ENCODE measurements at regions not wholly inside any gene's neighbourhood (a gene's known extent, or its start where the extent isn't known, plus 50 kb on each side); places are given as distances from the start of the nearest gene placed in this dataset.

GRCh38 chr12:14099994-14100393 is 118.6 kb upstream of the GRIN2B start:
- TF ChIP-seq CTCF (IDR thresholded peaks at IDR 0.05; ENCODE audit: low read depth, low read length) (no peak), EZH2phosphoT487 (IDR thresholded peaks at IDR 0.05; ENCODE audit: low read depth) (no peak)

Data from OCI-LY3 (cell line).